Mucosa of descending colon (tissue), 3 donors: ENCODE measurements at regions not wholly inside any gene's neighbourhood (a gene's known extent, or its start where the extent isn't known, plus 50 kb on each side); places are given as distances from the start of the nearest gene placed in this dataset.

Experiments
- ATAC-seq: fragments of 200-7000 bp; cut with Tn5 transposase; one replicate; pipeline ENCODE4 v1.9.1; 2020; ENCODE audit warnings: mild to moderate bottlenecking, moderate library complexity
- DNase-seq, 3 donors: peaks; one replicate each; pipeline ENCODE4 v3.0.0-alpha.2; 2020
- H3K36me3 ChIP-seq: fragments of 200-600 bp; one replicate; pipeline ENCODE4 v1.8.0; 2021; ENCODE audit warnings: low read depth, mild to moderate bottlenecking
- H3K4me1 ChIP-seq: fragments of 200-600 bp; one replicate; pipeline ENCODE4 v1.8.0; 2021; ENCODE audit warnings: low read depth, mild to moderate bottlenecking
- H3K4me3 ChIP-seq: fragments of 200-600 bp; one replicate; pipeline ENCODE4 v1.8.0; 2021; ENCODE audit warnings: mild to moderate bottlenecking
- H3K9me3 ChIP-seq: fragments of 200-600 bp; one replicate; pipeline ENCODE4 v1.8.0; 2021; ENCODE audit warnings: mild to moderate bottlenecking
- CTCF ChIP-seq: fragments of 200-600 bp; IDR thresholded peaks from one replicate; pipeline ENCODE4 v1.8.0; 2022; ENCODE audit warnings: antibody characterized with exemption, mild to moderate bottlenecking
- intact Hi-C, 2 donors: fragments of 100-400 bp; cut with DNase I in 1 of 2; cut with micrococcal nuclease in 1 of 2; formaldehyde crosslinking; loops; one replicate each; pipeline versions ENCODE4 v1.11.0 to v1.11.1; 2022; cut with DNase I, micrococcal nuclease
- donor health status: DM: no; HTN: no; CAD: no; lungs with moderate emphysema.
- donor health status: DM: no; HTN: no; CAD: no.
- donor health status: DM: no; HTN: yes; CAD: no.

GRCh38 chr2:144074450-144074849 is 445.5 kb downstream of the ZEB2 start:
- intact Hi-C loops = no loop called here
- Histone ChIP-seq H3K4me3 (no peak overlapping the region), H3K36me3 (no peaks in the 10 kb centered on the region), H3K9me3 (no peaks in the 10 kb centered on the region), H3K4me1 (no peaks in the 10 kb centered on the region)
- no peak for TF ChIP-seq CTCF
- no peak for ATAC-seq
- DNase-seq = no peak

GRCh38 chr2:144071461-144071860 is 448.5 kb downstream of the ZEB2 start:
- H3K36me3 ChIP-seq = no peaks in the 10 kb centered on the region
- intact Hi-C loops = no loop called here
- no peaks in the 10 kb centered on the region for H3K4me1 ChIP-seq
- no peak for TF ChIP-seq CTCF
- ATAC-seq (no peak), DNase-seq (no peak)
- H3K9me3 ChIP-seq = no peaks in the 10 kb centered on the region
- no peak overlapping the region for H3K4me3 ChIP-seq

GRCh38 chr2:144067506-144067905 is 452.4 kb downstream of the ZEB2 start:
- H3K4me3 ChIP-seq = no peak overlapping the region
- no peak for DNase-seq
- H3K9me3 ChIP-seq = no peaks in the 10 kb centered on the region
- no peaks in the 10 kb centered on the region for H3K36me3 ChIP-seq
- no peak for ATAC-seq
- no peak for TF ChIP-seq CTCF
- no peaks in the 10 kb centered on the region for H3K4me1 ChIP-seq
- intact Hi-C loops = no loop called here

- no peaks in the 10 kb centered on the region for H3K4me1 ChIP-seq
- ATAC-seq = no peak
- intact Hi-C loops = no loop called here
- no peaks in the 10 kb centered on the region for H3K9me3 ChIP-seq
- H3K4me3 ChIP-seq = no peak overlapping the region
- no peak for TF ChIP-seq CTCF
- DNase-seq = no peak
- no peaks in the 10 kb centered on the region for H3K36me3 ChIP-seq
These were observed 456.3 kb downstream of the ZEB2 start for GRCh38 chr2:144063602-144064001.

- H3K4me3 ChIP-seq = no peak overlapping the region
- intact Hi-C loops = no loop called here
- DNase-seq = no peak
- ATAC-seq = no peak
- H3K36me3 ChIP-seq = no peaks in the 10 kb centered on the region
- no peak for TF ChIP-seq CTCF
- H3K4me1 ChIP-seq = no peaks in the 10 kb centered on the region
- no peaks in the 10 kb centered on the region for H3K9me3 ChIP-seq
These were observed 465.0 kb downstream of the ZEB2 start for GRCh38 chr2:144054911-144055310.

GRCh38 chr2:144052083-144052482 is 467.8 kb downstream of the ZEB2 start:
- TF ChIP-seq CTCF = no peak
- Histone ChIP-seq H3K36me3 (no peaks in the 10 kb centered on the region), H3K4me3 (no peak overlapping the region), H3K4me1 (no peaks in the 10 kb centered on the region), H3K9me3 (no peaks in the 10 kb centered on the region)
- DNase-seq (no peak), ATAC-seq (no peak)
- intact Hi-C loops = no loop called here
